Loucy (cell line): ENCODE measurements at regions not wholly inside any gene's neighbourhood (a gene's known extent, or its start where the extent isn't known, plus 50 kb on each side); places are given as distances from the start of the nearest gene placed in this dataset.

Source experiments
- H2AFZ ChIP-seq: fragments of 200-600 bp; sonication (generic); 2 replicates; pipeline ENCODE4 v1.6.0; 2016; ENCODE audit warnings: antibody characterized with exemption, mild to moderate bottlenecking, low read length, moderate library complexity
- H3F3A ChIP-seq: fragments of 200-600 bp; 2 replicates; pipeline ENCODE4 v1.6.0; 2016; ENCODE audit warnings: antibody characterized with exemption, low read depth, mild to moderate bottlenecking
- H3K27me3 ChIP-seq: fragments of 200-600 bp; sonication (generic); 2 replicates; pipeline ENCODE4 v1.6.1; 2014; ENCODE audit warnings: low read length, mild to moderate bottlenecking; ENCODE audit not compliant: insufficient read depth, poor library complexity, severe bottlenecking
- H3K36me3 ChIP-seq: fragments of 200-600 bp; sonication (generic); 2 replicates; pipeline ENCODE4 v1.6.1; 2016; ENCODE audit warnings: low read length; ENCODE audit not compliant: insufficient read depth
- H3K4me1 ChIP-seq: fragments of 200-600 bp; sonication (generic); 2 replicates; pipeline ENCODE4 v1.5.1; 2014; ENCODE audit warnings: low read length, mild to moderate bottlenecking; ENCODE audit not compliant: insufficient read depth, poor library complexity, severe bottlenecking
- H3K4me2 ChIP-seq: fragments of 200-600 bp; sonication (generic); 2 replicates; pipeline ENCODE4 v1.6.0; 2014; ENCODE audit warnings: antibody characterized with exemption, low read length, low read depth, mild to moderate bottlenecking; ENCODE audit not compliant: poor library complexity, severe bottlenecking
- H3K4me3 ChIP-seq: fragments of 200-600 bp; sonication (generic); 2 replicates; pipeline ENCODE4 v1.5.1; 2014; ENCODE audit warnings: low read length, mild to moderate bottlenecking, mixed read lengths; ENCODE audit not compliant: poor library complexity, severe bottlenecking
- H3K79me2 ChIP-seq: fragments of 200-600 bp; sonication (generic); 2 replicates; pipeline ENCODE4 v1.6.1; 2014; ENCODE audit warnings: low read length; ENCODE audit not compliant: insufficient read depth
- H3K9ac ChIP-seq: fragments of 200-600 bp; sonication (generic); 2 replicates; pipeline ENCODE4 v1.6.0; 2014; ENCODE audit warnings: mild to moderate bottlenecking, low read depth, low read length, moderate library complexity; ENCODE audit not compliant: poor library complexity, severe bottlenecking
- H3K9me2 ChIP-seq: fragments of 200-600 bp; sonication (generic); replicated peaks from 2 replicates; pipeline ENCODE4 v1.6.1; 2016; ENCODE audit warnings: low read depth, low read length, mixed read lengths
- H3K9me3 ChIP-seq: fragments of 200-600 bp; sonication (generic); 2 replicates; pipeline ENCODE4 v1.6.1; 2014; ENCODE audit warnings: mild to moderate bottlenecking, antibody characterized with exemption, low read length, low read depth; ENCODE audit not compliant: insufficient read depth
- H4K20me1 ChIP-seq: fragments of 200-600 bp; sonication (generic); 2 replicates; pipeline ENCODE4 v1.6.0; 2014; ENCODE audit warnings: antibody characterized with exemption, low read length, mild to moderate bottlenecking; ENCODE audit not compliant: insufficient read depth, poor library complexity, severe bottlenecking
- EZH2phosphoT487 ChIP-seq: fragments of 200-600 bp; IDR thresholded peaks from 2 replicates; pipeline ENCODE4 v1.6.1; 2018; ENCODE audit warnings: antibody characterized with exemption, mild to moderate bottlenecking, moderate library complexity, borderline replicate concordance
- TF ChIP-seq, protein P1 (sequence below): fragments of 200-600 bp; sonication (generic); conservative IDR thresholded peaks from 2 replicates; pipeline ENCODE4 v1.5.1; 2014; ENCODE audit warnings: mild to moderate bottlenecking, antibody characterized with exemption, low read length

DNA sequence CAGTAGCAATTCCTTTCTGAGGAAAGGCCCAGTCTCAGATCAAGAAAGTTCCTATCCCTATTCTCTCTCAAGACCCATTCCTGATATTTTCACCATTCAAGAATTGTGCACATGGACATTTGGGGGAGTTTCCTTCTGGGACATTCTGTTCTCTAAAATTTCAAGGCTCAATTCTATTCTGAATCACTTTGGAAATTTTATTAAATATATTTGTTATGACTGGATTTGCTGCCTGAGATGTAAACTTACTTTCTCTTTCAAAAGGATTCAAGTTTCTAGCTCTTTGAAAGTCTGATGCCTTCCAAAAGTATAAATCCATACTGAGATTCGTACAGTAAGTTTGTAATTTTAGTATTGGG, 55.3 kb upstream of the STK17B start:
- Histone ChIP-seq H4K20me1 (no peaks in the 10 kb centered on the region), H3F3A (no peaks in the 10 kb centered on the region), H3K4me3 (no peak overlapping the region), H3K4me2 (no peak overlapping the region), H3K27me3 (no peaks in the 10 kb centered on the region), H3K9ac (no peak overlapping the region), H3K9me2 (no peaks in the 10 kb centered on the region), H3K4me1 (peaks cover 37% of the 10 kb centered on the region), H3K36me3 (no peaks in the 10 kb centered on the region), H3K9me3 (no peaks in the 10 kb centered on the region), H2AFZ (no peak overlapping the region), H3K79me2 (no peaks in the 10 kb centered on the region)
- no peak for TF ChIP-seq EZH2phosphoT487
- TF ChIP-seq, protein P1, sequence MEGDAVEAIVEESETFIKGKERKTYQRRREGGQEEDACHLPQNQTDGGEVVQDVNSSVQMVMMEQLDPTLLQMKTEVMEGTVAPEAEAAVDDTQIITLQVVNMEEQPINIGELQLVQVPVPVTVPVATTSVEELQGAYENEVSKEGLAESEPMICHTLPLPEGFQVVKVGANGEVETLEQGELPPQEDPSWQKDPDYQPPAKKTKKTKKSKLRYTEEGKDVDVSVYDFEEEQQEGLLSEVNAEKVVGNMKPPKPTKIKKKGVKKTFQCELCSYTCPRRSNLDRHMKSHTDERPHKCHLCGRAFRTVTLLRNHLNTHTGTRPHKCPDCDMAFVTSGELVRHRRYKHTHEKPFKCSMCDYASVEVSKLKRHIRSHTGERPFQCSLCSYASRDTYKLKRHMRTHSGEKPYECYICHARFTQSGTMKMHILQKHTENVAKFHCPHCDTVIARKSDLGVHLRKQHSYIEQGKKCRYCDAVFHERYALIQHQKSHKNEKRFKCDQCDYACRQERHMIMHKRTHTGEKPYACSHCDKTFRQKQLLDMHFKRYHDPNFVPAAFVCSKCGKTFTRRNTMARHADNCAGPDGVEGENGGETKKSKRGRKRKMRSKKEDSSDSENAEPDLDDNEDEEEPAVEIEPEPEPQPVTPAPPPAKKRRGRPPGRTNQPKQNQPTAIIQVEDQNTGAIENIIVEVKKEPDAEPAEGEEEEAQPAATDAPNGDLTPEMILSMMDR: no peak

DNA sequence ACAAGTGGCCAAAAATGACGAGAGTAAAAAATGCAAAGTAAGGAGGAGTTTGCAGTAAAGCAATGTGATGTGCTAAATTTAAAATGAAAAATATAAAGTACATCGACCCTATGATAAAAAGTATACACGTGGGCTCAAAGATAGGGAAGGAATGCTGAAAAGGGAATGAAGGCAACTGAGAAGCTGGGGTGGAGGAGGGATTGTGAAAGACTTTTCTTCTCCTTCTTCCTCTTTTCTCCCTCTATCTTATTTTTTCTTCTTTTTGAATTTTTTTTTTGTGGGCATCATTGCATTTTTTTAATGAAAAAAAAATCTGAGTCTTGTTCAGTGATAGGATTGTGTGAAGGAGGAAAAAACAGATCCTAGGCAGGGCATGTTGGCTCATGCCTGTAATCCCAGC, 57.6 kb upstream of the STK17B start:
- Histone ChIP-seq H3K4me2 (no peak overlapping the region), H3K9me3 (no peaks in the 10 kb centered on the region), H3K79me2 (no peaks in the 10 kb centered on the region), H3F3A (peaks cover 4% of the 10 kb centered on the region; the same call in 1 of the 2 replicates), H3K36me3 (no peaks in the 10 kb centered on the region), H3K4me1 (peaks cover 48% of the 10 kb centered on the region), H2AFZ (no peak overlapping the region), H4K20me1 (no peaks in the 10 kb centered on the region), H3K27me3 (no peaks in the 10 kb centered on the region), H3K9me2 (no peaks in the 10 kb centered on the region), H3K4me3 (no peak overlapping the region), H3K9ac (no peak overlapping the region)
- TF ChIP-seq EZH2phosphoT487: no peak
- TF ChIP-seq, protein P1: no peak

DNA sequence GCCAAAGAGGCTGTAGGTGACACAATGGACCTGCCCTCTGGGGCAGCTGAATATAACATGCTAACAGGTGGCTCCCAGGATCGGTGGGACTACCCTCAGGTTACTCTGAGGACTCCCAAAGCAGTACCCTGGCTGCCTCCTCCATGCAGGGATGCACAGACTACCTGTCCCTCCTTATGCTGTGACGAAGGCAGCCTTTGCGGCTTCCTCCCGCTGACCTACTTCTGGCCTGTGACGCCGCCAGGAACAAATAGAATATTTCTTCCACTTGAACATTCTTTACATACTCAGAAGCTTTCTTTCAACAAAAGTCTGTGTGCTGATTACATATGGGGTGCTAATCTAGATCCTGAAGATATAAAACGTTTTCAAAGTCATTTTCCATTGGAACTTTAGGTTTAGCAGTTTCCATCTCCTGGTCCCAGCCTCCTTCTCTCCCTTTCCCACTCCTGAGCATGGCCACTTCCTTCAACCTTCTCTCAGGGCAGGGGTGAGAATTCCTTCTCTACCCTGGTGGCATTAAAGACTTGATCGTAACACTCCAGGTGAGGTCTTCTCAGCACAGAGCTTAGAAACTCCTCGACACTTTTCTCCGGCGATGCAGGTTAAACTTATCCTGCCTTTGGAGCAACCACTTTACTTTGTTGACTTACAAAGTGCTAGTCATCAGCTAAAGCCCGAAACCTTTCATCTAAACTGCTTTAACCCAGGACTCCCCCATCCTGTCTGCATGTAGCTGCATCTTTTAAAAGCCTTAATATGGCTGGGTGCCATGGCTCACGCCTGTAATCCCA, 58.9 kb upstream of the STK17B start:
- no peak overlapping the region for H3K4me2 ChIP-seq

More for the DNA sequence above, 58.9 kb upstream of the STK17B start:
- peaks cover 44% of the 10 kb centered on the region for H3K4me1 ChIP-seq
- H2AFZ ChIP-seq: no peak overlapping the region
- H3K36me3 ChIP-seq: no peaks in the 10 kb centered on the region
- no peaks in the 10 kb centered on the region for H3K79me2 ChIP-seq
- peaks cover 4% of the 10 kb centered on the region; the same call in 1 of the 2 replicates for H3F3A ChIP-seq
- H3K9me2 ChIP-seq: no peaks in the 10 kb centered on the region
- H3K4me3 ChIP-seq: no peak overlapping the region
- no peaks in the 10 kb centered on the region for H3K9me3 ChIP-seq
- H4K20me1 ChIP-seq: no peaks in the 10 kb centered on the region
- H3K9ac ChIP-seq: no peak overlapping the region
- TF ChIP-seq, protein P1: no peak
- TF ChIP-seq EZH2phosphoT487: no peak
- H3K27me3 ChIP-seq: no peaks in the 10 kb centered on the region
